ACC112 (cell line): ENCODE measurements at regions not wholly inside any gene's neighbourhood (a gene's known extent, or its start where the extent isn't known, plus 50 kb on each side); places are given as distances from the start of the nearest gene placed in this dataset.
"Not testable (repeated sequence)": the region's sequence is repeated elsewhere in the genome, so short reads cannot be mapped to it uniquely, and the experiment has no call there.

Experiments used
- H2AFZ ChIP-seq: fragments of 200-600 bp; sonication (generic); one replicate; pipeline ENCODE4 v1.6.0; 2017; ENCODE audit warnings: antibody characterized with exemption, low read length; ENCODE audit not compliant: unreplicated experiment
- H3K27ac ChIP-seq: fragments of 200-600 bp; sonication (generic); 2 replicates; pipeline ENCODE4 v1.5.1; 2014; ENCODE audit warnings: low read depth, mild to moderate bottlenecking, antibody characterized with exemption, low read length, moderate library complexity
- H3K27me3 ChIP-seq: fragments of 200-600 bp; sonication (generic); 2 replicates; pipeline ENCODE4 v1.6.1; 2014; ENCODE audit warnings: mild to moderate bottlenecking, antibody characterized with exemption, low read length, moderate library complexity, mixed read lengths; ENCODE audit not compliant: insufficient read depth
- H3K36me3 ChIP-seq: fragments of 200-600 bp; sonication (generic); 2 replicates; pipeline ENCODE4 v1.6.1; 2016; ENCODE audit warnings: mild to moderate bottlenecking, antibody characterized with exemption, low read length, moderate library complexity, mixed read lengths; ENCODE audit not compliant: insufficient read depth
- H3K4me1 ChIP-seq: fragments of 200-600 bp; sonication (generic); one replicate; pipeline ENCODE4 v1.6.1; 2016; ENCODE audit warnings: low read length, mixed read lengths; ENCODE audit not compliant: insufficient read depth, unreplicated experiment, control insufficient read depth
- H3K4me3 ChIP-seq: fragments of 200-600 bp; sonication (generic); 2 replicates; pipeline ENCODE4 v1.5.1; 2014; ENCODE audit warnings: mild to moderate bottlenecking, low read depth, low read length
- H3K79me2 ChIP-seq: fragments of 200-600 bp; sonication (generic); one replicate; pipeline ENCODE4 v1.6.0; 2016; ENCODE audit warnings: low read length; ENCODE audit not compliant: control insufficient read depth, unreplicated experiment, insufficient read depth

- H3K4me3 ChIP-seq, H2AFZ ChIP-seq, H3K79me2 ChIP-seq, H3K4me1 ChIP-seq, H3K27ac ChIP-seq, H3K27me3 ChIP-seq, H3K36me3 ChIP-seq: not testable (repeated sequence)
Measured at GRCh38 chr16:29124162-29124561, 139.3 kb downstream of the LAT start.

DNA sequence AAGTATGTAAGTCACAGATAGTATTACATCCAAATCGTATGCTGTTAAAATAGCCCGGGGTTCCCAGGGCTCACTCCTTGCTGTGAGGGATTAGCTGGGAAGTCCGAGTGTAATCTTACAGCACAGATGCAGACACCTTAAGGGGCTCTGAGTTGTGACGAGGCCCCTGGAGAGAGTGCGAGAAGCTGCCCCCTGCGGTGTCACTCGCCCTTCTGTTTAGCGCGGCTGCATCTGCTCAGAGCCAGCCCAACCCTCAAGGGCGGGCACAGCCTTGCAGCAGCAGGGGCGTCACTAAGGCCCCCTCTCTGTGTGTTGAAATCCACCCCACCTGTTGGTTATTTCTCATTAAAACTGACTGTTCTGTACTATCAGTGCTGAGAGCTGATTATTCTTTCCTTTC, 135.8 kb downstream of the LAT start:
- not testable (repeated sequence) for H3K4me1 ChIP-seq, H3K79me2 ChIP-seq, H3K36me3 ChIP-seq, H3K27me3 ChIP-seq, H3K4me3 ChIP-seq, H3K27ac ChIP-seq, H2AFZ ChIP-seq

- not testable (repeated sequence) for H3K79me2 ChIP-seq, H3K27me3 ChIP-seq, H3K27ac ChIP-seq, H2AFZ ChIP-seq, H3K36me3 ChIP-seq, H3K4me3 ChIP-seq
- peaks cover 10% of the 10 kb centered on the region for H3K4me1 ChIP-seq
Measured at GRCh38 chr16:29118301-29118957, 133.6 kb downstream of the LAT start.

- peaks cover 10% of the 10 kb centered on the region for H3K4me1 ChIP-seq
- no peak overlapping the region for H3K4me3 ChIP-seq
- H3K79me2 ChIP-seq = no peaks in the 10 kb centered on the region
- no peak overlapping the region for H2AFZ ChIP-seq
- no peaks in the 10 kb centered on the region for H3K27me3 ChIP-seq
- H3K27ac ChIP-seq = no peak overlapping the region
- 0 out of 2 replicates have a peak, but pooled peaks cover 5% of the 10 kb centered on the region for H3K36me3 ChIP-seq
Measured at GRCh38 chr16:29117631-29118030, 132.8 kb downstream of the LAT start.

- Histone ChIP-seq H2AFZ (no peak overlapping the region), H3K27ac (no peak overlapping the region), H3K36me3 (0 out of 2 replicates have a peak, but pooled peaks cover 5% of the 10 kb centered on the region), H3K27me3 (no peaks in the 10 kb centered on the region), H3K79me2 (no peaks in the 10 kb centered on the region), H3K4me3 (no peak overlapping the region), H3K4me1 (peaks cover 10% of the 10 kb centered on the region)
Measured at GRCh38 chr16:29116980-29117379, 132.1 kb downstream of the LAT start.

DNA sequence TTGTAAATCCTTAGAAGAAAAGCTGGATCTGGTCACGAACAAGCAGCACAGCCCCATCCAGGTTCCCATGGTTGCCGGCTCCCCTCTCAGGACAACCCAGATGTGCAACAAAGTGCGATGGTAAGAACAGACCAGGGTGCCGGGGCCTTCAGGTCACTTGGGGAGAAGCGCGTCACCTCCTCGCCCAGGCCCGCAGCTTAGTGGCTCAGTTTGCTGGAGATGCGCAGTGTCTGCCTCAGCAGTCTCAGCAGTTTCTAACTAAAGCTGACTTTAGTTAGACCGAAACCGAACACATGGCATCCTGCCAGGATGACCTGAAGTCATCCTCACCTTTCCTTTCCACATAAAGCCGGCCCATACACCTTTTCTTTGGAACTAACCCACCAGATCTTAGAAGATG, 131.4 kb downstream of the LAT start:
- H3K27me3 ChIP-seq, H3K4me3 ChIP-seq, H2AFZ ChIP-seq, H3K79me2 ChIP-seq, H3K36me3 ChIP-seq: not testable (repeated sequence)
- Histone ChIP-seq H3K27ac (peak overlapping the region; percentile 41), H3K4me1 (peaks cover 10% of the 10 kb centered on the region)

DNA sequence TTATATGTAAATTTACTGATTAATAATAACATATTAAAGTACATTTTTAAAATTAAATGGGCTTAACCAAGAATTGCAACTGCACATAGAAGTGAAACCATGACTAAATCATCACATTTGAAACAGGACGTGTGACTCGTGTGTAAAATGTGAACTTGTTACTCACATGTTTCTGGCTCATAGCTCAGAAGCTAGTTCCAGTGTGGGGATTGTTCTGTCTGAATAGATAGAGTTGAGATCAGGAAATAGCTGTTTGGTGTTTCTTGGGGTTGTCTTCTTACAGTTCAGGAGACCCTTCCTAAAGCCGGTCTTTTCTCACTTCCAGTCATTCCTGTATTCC, 130.9 kb downstream of the LAT start:
- not testable (repeated sequence) for H3K27me3 ChIP-seq, H3K79me2 ChIP-seq, H2AFZ ChIP-seq, H3K36me3 ChIP-seq, H3K4me3 ChIP-seq
- H3K27ac ChIP-seq = peak overlapping the region; percentile 41
- H3K4me1 ChIP-seq = peaks cover 10% of the 10 kb centered on the region

DNA sequence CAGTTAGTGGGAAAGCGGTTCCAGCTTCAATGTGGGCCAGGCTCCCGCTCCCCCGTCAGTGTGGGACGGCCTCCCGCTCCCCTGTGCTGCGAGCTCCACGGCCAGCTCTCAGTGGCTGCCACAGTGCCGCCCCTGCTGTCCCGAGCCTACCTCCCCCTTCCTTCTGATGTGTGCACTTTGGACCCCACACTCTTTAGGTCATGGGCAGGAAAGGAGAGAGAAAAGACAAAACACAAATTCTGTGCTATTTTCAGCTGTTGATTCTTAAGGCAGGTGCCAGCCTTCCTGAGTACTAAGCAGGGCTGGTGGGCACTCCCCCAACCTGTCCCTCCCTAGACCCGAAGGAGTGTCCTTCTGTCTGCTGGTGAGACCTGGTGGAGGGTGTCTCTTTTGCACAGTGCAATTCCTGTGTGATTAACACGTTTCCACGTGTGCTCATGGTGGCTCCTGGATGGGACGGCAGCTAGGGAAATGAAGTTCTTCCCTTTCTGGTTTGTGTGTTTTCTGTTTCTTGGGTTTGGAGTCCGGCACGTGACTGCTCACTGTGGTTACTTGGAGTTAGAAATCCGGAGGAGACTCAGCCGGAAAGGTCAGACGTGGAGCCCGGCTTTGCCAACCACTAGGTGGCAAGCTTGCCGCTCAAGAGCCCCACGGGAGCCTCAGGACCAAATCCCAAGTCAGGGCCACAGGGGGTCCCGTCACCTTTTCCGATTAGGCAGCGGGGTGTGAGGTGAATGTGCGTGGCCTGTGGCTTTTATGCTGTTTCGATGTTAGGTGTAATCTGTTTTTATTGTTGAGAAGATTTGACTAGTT, 130.3 kb downstream of the LAT start:
- H3K4me1 ChIP-seq = peaks cover 10% of the 10 kb centered on the region
- H3K79me2 ChIP-seq, H3K4me3 ChIP-seq, H2AFZ ChIP-seq, H3K27me3 ChIP-seq, H3K36me3 ChIP-seq: not testable (repeated sequence)
- peak overlapping the region; percentile 41; the same call in 1 of the 2 replicates for H3K27ac ChIP-seq

DNA sequence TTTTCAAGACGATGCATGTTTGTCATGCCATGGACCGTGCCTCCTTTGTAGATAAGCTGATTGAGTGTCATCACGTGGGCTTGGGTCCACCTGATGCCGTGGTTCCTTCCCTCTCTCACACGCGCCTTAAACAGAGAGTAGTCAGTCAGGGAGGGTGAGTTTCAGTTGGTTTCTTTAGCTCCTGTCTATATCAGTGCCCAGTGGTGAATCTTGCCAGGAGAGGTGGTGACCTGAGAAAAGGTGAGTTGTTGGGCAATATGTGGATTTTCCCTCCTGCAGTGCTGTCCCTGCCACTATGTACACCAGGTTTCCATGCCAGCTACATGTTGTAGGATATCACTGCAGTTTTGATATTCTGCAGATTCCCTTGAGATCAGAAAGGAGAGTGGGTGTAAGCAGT, 129.7 kb downstream of the LAT start:
- Histone ChIP-seq H3K4me3 (no peak overlapping the region), H2AFZ (no peak overlapping the region), H3K36me3 (0 out of 2 replicates have a peak, but pooled peaks cover 5% of the 10 kb centered on the region), H3K27ac (no peak overlapping the region), H3K27me3 (no peaks in the 10 kb centered on the region), H3K79me2 (no peaks in the 10 kb centered on the region), H3K4me1 (peaks cover 10% of the 10 kb centered on the region)

DNA sequence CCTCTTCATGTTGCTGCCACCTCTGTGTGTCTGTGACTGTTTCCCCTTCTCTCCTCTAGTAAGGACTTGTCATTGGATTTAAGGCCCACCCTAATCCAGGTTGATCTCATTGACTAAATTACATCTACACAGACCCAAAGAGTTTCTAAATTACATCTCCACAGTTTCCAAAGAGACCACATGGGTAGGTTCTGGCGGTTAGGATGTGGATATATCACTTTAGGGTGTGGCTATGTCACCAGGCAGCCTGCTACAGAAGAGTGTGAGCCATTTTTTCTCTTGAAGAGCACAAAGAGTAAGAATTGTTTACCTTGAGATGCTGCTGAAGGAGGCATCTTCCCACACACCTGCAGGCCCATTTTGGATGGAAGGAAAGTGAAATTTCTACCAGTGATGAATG, 128.6 kb downstream of the LAT start:
- H3K36me3 ChIP-seq, H2AFZ ChIP-seq, H3K4me3 ChIP-seq, H3K27me3 ChIP-seq, H3K79me2 ChIP-seq, H3K27ac ChIP-seq: not testable (repeated sequence)
- H3K4me1 ChIP-seq = peaks cover 10% of the 10 kb centered on the region

GRCh38 chr16:29112755-29113347, 128.0 kb downstream of the LAT start:
- no peak overlapping the region for H3K27ac ChIP-seq
- H3K27me3 ChIP-seq = no peaks in the 10 kb centered on the region
- no peak overlapping the region for H2AFZ ChIP-seq
- no peaks in the 10 kb centered on the region for H3K79me2 ChIP-seq
- 0 out of 2 replicates have a peak, but pooled peaks cover 5% of the 10 kb centered on the region for H3K36me3 ChIP-seq
- H3K4me1 ChIP-seq = peaks cover 10% of the 10 kb centered on the region
- no peak overlapping the region for H3K4me3 ChIP-seq
